K562 (cell line): ENCODE measurements at regions not wholly inside any gene's neighbourhood (a gene's known extent, or its start where the extent isn't known, plus 50 kb on each side); places are given as distances from the start of the nearest gene placed in this dataset.

Source experiments
- ATAC-seq: fragments of 200-7000 bp; cut with Tn5 transposase; 3 replicates; pipeline ENCODE4 v1.9.1; 2020; ENCODE audit warnings: moderate library complexity
- BruUV-seq: library from RNA; stranded (reverse); fragments of 400-500 nt; replicated peaks from 2 replicates; lab custom pipeline; 2021; lab: Mats Ljungman, UMichigan
- CTCF ChIA-PET: fragments of 300-600 bp; formaldehyde crosslinking; extraction: SDS; loops from one replicate; lab custom pipeline; 2021; ENCODE audit warnings: low intra/inter-chr PET ratio; lab: Yijun Ruan, JAX
- POLR2A ChIA-PET: fragments of 300-600, 350-650 bp; sonication (Branson Sonifier 250); formaldehyde crosslinking; extraction: SDS; loops from one replicate; lab custom pipeline; 2021; ENCODE audit warnings: antibody characterized with exemption, inconsistent platforms; lab: Yijun Ruan, JAX
- DNase-seq, 4 experiments: peaks; one replicate each; pipeline versions ENCODE4 v3.0.0 to v3.0.0-alpha.2; 2011 to 2018; ENCODE audit warnings: low spot score in 3 of 4, mixed read lengths in 3 of 4; ENCODE audit errors: extremely low read depth in 1 of 4
- FAIRE-seq: peaks from 2 replicates; lab custom pipeline; 2011; peaks lifted over from hg19 to GRCh38; lab: Jason Lieb, UNC
- H2AFZ ChIP-seq: 2 replicates; pipeline ENCODE4 v1.6.0; 2011; ENCODE audit warnings: low read depth, low read length, control low read depth, inconsistent platforms
- H3K27ac ChIP-seq: fragments of 200-600 bp; 3 replicates; pipeline ENCODE4 v1.8.0; 2011; ENCODE audit warnings: low read depth, mild to moderate bottlenecking, control low read depth, inconsistent platforms, low read length, moderate library complexity, mixed read lengths; ENCODE audit errors: extremely low read depth
- H3K27me3 ChIP-seq, 2 experiments: fragments of 300-600 bp in 1 of 2; 2 replicates in 1 of 2; 3 replicates in 1 of 2; pipeline versions ENCODE4 v1.6.0 to v1.8.0; 2011; ENCODE audit warnings: inconsistent platforms in 2 of 2, low read length in 2 of 2, mild to moderate bottlenecking in 1 of 2, mixed read lengths in 1 of 2, moderate library complexity in 1 of 2; ENCODE audit not compliant: control insufficient read depth in 2 of 2, insufficient read depth in 2 of 2
- H3K36me3 ChIP-seq: fragments of 300-600 bp; 3 replicates; pipeline ENCODE4 v1.8.0; 2011; ENCODE audit warnings: mild to moderate bottlenecking, low read length, inconsistent platforms; ENCODE audit not compliant: control insufficient read depth, insufficient read depth
- H3K4me1 ChIP-seq, 2 experiments: fragments of 200-600 bp in 1 of 2; replicated peaks in 1 of 2; 2 replicates in 1 of 2; 3 replicates in 1 of 2; pipeline versions ENCODE4 v1.5.1 to v1.8.0; 2011; ENCODE audit warnings: inconsistent platforms in 2 of 2, low read length in 2 of 2, mild to moderate bottlenecking in 1 of 2, mixed read lengths in 1 of 2, moderate library complexity in 1 of 2; ENCODE audit not compliant: control insufficient read depth in 2 of 2, insufficient read depth in 2 of 2
- H3K4me2 ChIP-seq: 2 replicates; pipeline ENCODE4 v1.6.1; 2011; ENCODE audit warnings: low read length, control low read depth, inconsistent platforms, mixed read lengths; ENCODE audit not compliant: insufficient read depth
- H3K4me3 ChIP-seq: fragments of 200-600 bp; sonication (generic), shearing (Covaris generic); 2 replicates; pipeline ENCODE4 v1.5.1; 2016; ENCODE audit warnings: control low read depth, inconsistent platforms
- H3K79me2 ChIP-seq: fragments of 200-600 bp; 3 replicates; pipeline ENCODE4 v1.8.0; 2011; ENCODE audit warnings: low read length, inconsistent platforms; ENCODE audit not compliant: control insufficient read depth, insufficient read depth
- H3K9ac ChIP-seq, 2 experiments: 2 replicates each; pipeline versions ENCODE4 v1.6.0 to v1.6.1; 2011; ENCODE audit warnings: low read depth in 2 of 2, low read length in 2 of 2, control low read depth in 1 of 2, inconsistent platforms in 1 of 2, mild to moderate bottlenecking in 1 of 2, mixed read lengths in 1 of 2; ENCODE audit not compliant: insufficient read depth in 1 of 2
- H3K9me1 ChIP-seq: one replicate; pipeline ENCODE4 v1.6.0; 2011; ENCODE audit warnings: inconsistent platforms, mild to moderate bottlenecking, low read length, moderate library complexity; ENCODE audit not compliant: control insufficient read depth, insufficient read depth
- H3K9me3 ChIP-seq: replicated peaks from 2 replicates; pipeline ENCODE4 v1.5.1; 2011; ENCODE audit warnings: low read depth, low read length, inconsistent platforms; ENCODE audit not compliant: control insufficient read depth, insufficient read depth
- H4K20me1 ChIP-seq: replicated peaks from 2 replicates; pipeline ENCODE4 v1.6.1; 2011; ENCODE audit warnings: low read length, inconsistent platforms, mixed read lengths; ENCODE audit not compliant: control insufficient read depth, insufficient read depth
- BRCA1 ChIP-seq, 2 experiments: fragments of 450-650 bp in 1 of 2; sonication (generic) in 1 of 2; formaldehyde crosslinking in 1 of 2; IDR thresholded peaks; 2 replicates each; pipeline versions ENCODE4 v1.5.0 to v1.6.1; 2017 to 2020; ENCODE audit warnings: mild to moderate bottlenecking in 1 of 2, missing genetic modification reagents in 1 of 2
- ESRRA ChIP-seq: fragments of 450-650 bp; IDR thresholded peaks from 2 replicates; pipeline ENCODE4 v1.6.1; 2014; ENCODE audit warnings: low read depth, mild to moderate bottlenecking, moderate library complexity, borderline replicate concordance
- HEY1 ChIP-seq: fragments of 250-450 bp; sonication (Bioruptor Pico); IDR thresholded peaks from 2 replicates; pipeline ENCODE4 v1.5.0; 2020; ENCODE audit warnings: mild to moderate bottlenecking, moderate library complexity, borderline replicate concordance
- L3MBTL2 ChIP-seq: fragments of 450-650 bp; IDR thresholded peaks from 2 replicates; pipeline ENCODE4 v1.6.1; 2016; ENCODE audit warnings: mild to moderate bottlenecking, moderate library complexity
- MAZ ChIP-seq, 2 experiments: fragments of 450-650 bp in 1 of 2; sonication (generic) in 1 of 2; formaldehyde crosslinking; IDR thresholded peaks in 1 of 2; conservative IDR thresholded peaks in 1 of 2; 2 replicates each; pipeline versions ENCODE4 v1.4.0 to v1.5.0; 2020; ENCODE audit warnings: mild to moderate bottlenecking in 1 of 2, missing genetic modification reagents in 1 of 2
- WHSC1 ChIP-seq: IDR thresholded peaks from one replicate; pipeline ENCODE4 v1.6.1; 2012; ENCODE audit warnings: low read length, control low read depth, inconsistent platforms
- ZNF224 ChIP-seq: sonication (generic); formaldehyde crosslinking; IDR thresholded peaks from 2 replicates; pipeline ENCODE4 v1.8.0; 2022; ENCODE audit warnings: mild to moderate bottlenecking, missing genetic modification reagents
- WGBS: fragments of 100-300 bp; shearing (Covaris generic); methylation state at CpG from one replicate; pipeline ENCODE4 v1.1.6; 2016; ENCODE audit warnings: low coverage, mixed read lengths; ENCODE audit not compliant: insufficient coverage; ENCODE audit errors: missing lambda C conversion rate; 5-methylcytosine and 5-hydroxymethylcytosine counted together
- in situ Hi-C: fragments of 300-500 bp; cut with MboI; formaldehyde crosslinking; loops from 4 replicates; pipeline ENCODE4 v1.15.0; 2018; ENCODE audit warnings: inconsistent platforms, mixed read lengths
- intact Hi-C: fragments of 100-400 bp; cut with micrococcal nuclease; formaldehyde crosslinking; loops from 2 replicates; pipeline ENCODE4 v1.14.2; 2022
- TF ChIP-seq, protein P1 (sequence below), 2 experiments: fragments of 250-450 bp in 1 of 2; fragments of 450-650 bp in 1 of 2; sonication (Bioruptor Pico) in 1 of 2; IDR thresholded peaks; 2 replicates each; pipeline versions ENCODE4 v1.6.1 to v1.8.0; 2016 to 2021; ENCODE audit warnings: mild to moderate bottlenecking in 2 of 2, moderate library complexity in 2 of 2, missing compliant biosample characterization in 1 of 2, missing genetic modification characterization in 1 of 2

DNA sequence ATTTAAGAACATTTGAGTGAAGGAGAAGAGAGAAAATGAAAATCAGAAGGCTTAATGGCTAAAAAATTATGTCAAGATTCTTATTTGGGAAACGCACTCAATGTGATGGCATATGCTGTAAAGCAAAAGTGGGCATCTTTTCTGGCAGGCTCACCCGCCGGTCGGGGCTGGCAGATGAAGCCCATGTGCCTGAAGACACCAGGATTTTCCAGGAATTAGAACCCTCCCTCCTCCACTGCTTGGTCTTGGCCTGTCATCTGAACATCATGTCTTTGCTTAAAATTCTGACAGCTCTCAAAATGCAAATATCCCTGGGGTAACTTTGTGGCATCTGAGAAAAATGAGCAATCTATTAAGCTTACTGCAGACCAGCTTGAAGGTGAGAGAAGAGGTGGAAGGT is 337.9 kb downstream of the IRX1 start:
- Histone ChIP-seq H3K79me2 (no peaks in the 10 kb centered on the region), H3K9me3 (no peaks in the 10 kb centered on the region), H3K9me1 (no peaks in the 10 kb centered on the region), H2AFZ (no peak overlapping the region), H3K27ac (no peak overlapping the region), H3K4me2 (no peak overlapping the region), H4K20me1 (no peaks in the 10 kb centered on the region), H3K4me3 (no peak overlapping the region), H3K4me1 (no peaks in the 10 kb centered on the region), H3K27me3 (no peaks in the 10 kb centered on the region), H3K36me3 (no peaks in the 10 kb centered on the region), H3K9ac (no peak overlapping the region)
- no peak for DNase-seq
- TF ChIP-seq WHSC1, result no peak
- no peak for TF ChIP-seq ZNF224 (CRISPR knock-in tag)
- TF ChIP-seq BRCA1 (IDR thresholded peaks at IDR 0.05), result no peak
- TF ChIP-seq BRCA1 (CRISPR knock-in tag; IDR thresholded peaks at IDR 0.05), result no peak
- no peak for TF ChIP-seq ESRRA
- TF ChIP-seq, protein P1, sequence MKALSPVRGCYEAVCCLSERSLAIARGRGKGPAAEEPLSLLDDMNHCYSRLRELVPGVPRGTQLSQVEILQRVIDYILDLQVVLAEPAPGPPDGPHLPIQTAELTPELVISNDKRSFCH (CRISPR knock-in tag; IDR thresholded peaks at IDR 0.05), result no peak
- TF ChIP-seq, protein P1 (tag; IDR thresholded peaks at IDR 0.05), result no peak
- TF ChIP-seq L3MBTL2, result no peak
- no peak for TF ChIP-seq MAZ (CRISPR knock-in tag; conservative IDR thresholded peaks at IDR 0.05 in 1 of 2, IDR thresholded peaks at IDR 0.05 in 1 of 2)
- TF ChIP-seq HEY1 (CRISPR knock-in tag), result no peak
- ATAC-seq, result no peak
- CTCF ChIA-PET, result no interaction called here
- WGBS, result 3% methylated on average over 4 of the region's 4 CpGs
- intact Hi-C loops, result no loop called here
- BruUV-seq, result no TSS peak
- no peak for FAIRE-seq
- POLR2A ChIA-PET, result no interaction called here
- in situ Hi-C loops, result no loop called here
